Neuronal stem cell (in vitro differentiated cells): ENCODE measurements at regions not wholly inside any gene's neighbourhood (a gene's known extent, or its start where the extent isn't known, plus 50 kb on each side); places are given as distances from the start of the nearest gene placed in this dataset.

ENCODE experiments used
- DNase-seq: peaks from one replicate; pipeline ENCODE4 v3.0.0-alpha.2; 2013; ENCODE audit warnings: low spot score
- H2AFZ ChIP-seq: one replicate; pipeline ENCODE4 v1.6.1; 2013; ENCODE audit warnings: mild to moderate bottlenecking, low read length, inconsistent platforms
- H2AK5ac ChIP-seq: 2 replicates; pipeline ENCODE4 v1.6.1; 2013; ENCODE audit warnings: low read depth, mild to moderate bottlenecking, inconsistent platforms, low read length, moderate library complexity, mixed read lengths
- H2BK120ac ChIP-seq: 2 replicates; pipeline ENCODE4 v1.6.1; 2013; ENCODE audit warnings: low read depth, mild to moderate bottlenecking, inconsistent platforms, low read length, moderate library complexity, mixed read lengths
- H2BK12ac ChIP-seq: one replicate; pipeline ENCODE4 v1.6.1; 2013; ENCODE audit warnings: low read length, inconsistent platforms
- H2BK15ac ChIP-seq: 2 replicates; pipeline ENCODE4 v1.6.1; 2013; ENCODE audit warnings: mild to moderate bottlenecking, low read length, inconsistent platforms, mixed read lengths
- H2BK5ac ChIP-seq: one replicate; pipeline ENCODE4 v1.6.1; 2013; ENCODE audit warnings: inconsistent platforms, mild to moderate bottlenecking, low read length, moderate library complexity
- H3K14ac ChIP-seq: one replicate; pipeline ENCODE4 v1.6.1; 2013; ENCODE audit warnings: low read length, inconsistent platforms
- H3K18ac ChIP-seq: 2 replicates; pipeline ENCODE4 v1.6.1; 2013; ENCODE audit warnings: low read length, inconsistent platforms
- H3K23ac ChIP-seq: 2 replicates; pipeline ENCODE4 v1.6.1; 2013; ENCODE audit warnings: low read depth, mild to moderate bottlenecking, mixed read lengths, low read length, inconsistent platforms; ENCODE audit not compliant: poor library complexity
- H3K27ac ChIP-seq: replicated peaks from 3 replicates; pipeline ENCODE4 v1.5.1; 2013; ENCODE audit warnings: low read length, inconsistent platforms
- H3K27me3 ChIP-seq, 3 experiments: 2 replicates each; pipeline ENCODE4 v1.6.1; 2013; ENCODE audit warnings: low read length in 3 of 3, mild to moderate bottlenecking in 2 of 3, inconsistent platforms in 1 of 3, low read depth in 1 of 3, mixed read lengths in 1 of 3, moderate library complexity in 1 of 3; ENCODE audit not compliant: control insufficient read depth in 3 of 3, insufficient read depth in 3 of 3
- H3K36me3 ChIP-seq, 2 donors: replicated peaks in 1 of 2; 2 replicates each; pipeline ENCODE4 v1.6.1; 2013; ENCODE audit warnings: low read length in 2 of 2; ENCODE audit not compliant: control insufficient read depth in 2 of 2, insufficient read depth in 2 of 2
- H3K4ac ChIP-seq: 2 replicates; pipeline ENCODE4 v1.6.1; 2013; ENCODE audit warnings: inconsistent platforms, mild to moderate bottlenecking, low read length, moderate library complexity
- H3K4me1 ChIP-seq, 2 donors: 1 replicate in 1 of 2; 2 replicates in 1 of 2; pipeline ENCODE4 v1.6.1; 2013; ENCODE audit warnings: low read length in 2 of 2, low read depth in 1 of 2; ENCODE audit not compliant: control insufficient read depth in 2 of 2, insufficient read depth in 1 of 2
- H3K4me2 ChIP-seq: one replicate; pipeline ENCODE4 v1.6.1; 2013; ENCODE audit warnings: mild to moderate bottlenecking, low read length, inconsistent platforms; ENCODE audit not compliant: insufficient read depth, poor library complexity, severe bottlenecking
- H3K4me3 ChIP-seq, 2 donors: 2 replicates each; pipeline ENCODE4 v1.5.1; 2013; ENCODE audit warnings: low read length in 2 of 2, mild to moderate bottlenecking in 2 of 2, inconsistent platforms in 1 of 2, moderate library complexity in 1 of 2
- H3K79me1 ChIP-seq: one replicate; pipeline ENCODE4 v1.6.1; 2013; ENCODE audit warnings: low read depth, mild to moderate bottlenecking, inconsistent platforms, low read length, moderate library complexity
- H3K9ac ChIP-seq: one replicate; pipeline ENCODE4 v1.6.1; 2013; ENCODE audit warnings: mild to moderate bottlenecking, low read depth, low read length, inconsistent platforms; ENCODE audit not compliant: poor library complexity
- H3K9me3 ChIP-seq, 2 donors: replicated peaks in 1 of 2; 2 replicates each; pipeline versions ENCODE3 to v1.6.1; 2013; ENCODE audit warnings: low read length in 2 of 2, mild to moderate bottlenecking in 2 of 2, inconsistent platforms in 1 of 2, low read depth in 1 of 2, mixed read lengths in 1 of 2, moderate library complexity in 1 of 2; ENCODE audit not compliant: control insufficient read depth in 2 of 2, insufficient read depth in 1 of 2
- H4K8ac ChIP-seq: one replicate; pipeline ENCODE4 v1.6.1; 2013; ENCODE audit warnings: low read depth, mild to moderate bottlenecking, inconsistent platforms, low read length, moderate library complexity
- H4K91ac ChIP-seq: one replicate; pipeline ENCODE4 v1.6.1; 2013; ENCODE audit warnings: low read length, low read depth, mild to moderate bottlenecking, inconsistent platforms; ENCODE audit not compliant: poor library complexity
- WGBS, 2 donors: extraction: QIAGEN DNeasy Blood & Tissue Kit; methylation state at CpG; one replicate each; pipeline ENCODE4 v1.1.7; 2013; ENCODE audit warnings: missing lambda C conversion rate in 2 of 2, mixed read lengths in 1 of 2; ENCODE audit not compliant: insufficient read length in 2 of 2, insufficient replicate concordance in 1 of 2; ENCODE audit errors: extremely low coverage in 2 of 2; 5-methylcytosine and 5-hydroxymethylcytosine counted together

DNA sequence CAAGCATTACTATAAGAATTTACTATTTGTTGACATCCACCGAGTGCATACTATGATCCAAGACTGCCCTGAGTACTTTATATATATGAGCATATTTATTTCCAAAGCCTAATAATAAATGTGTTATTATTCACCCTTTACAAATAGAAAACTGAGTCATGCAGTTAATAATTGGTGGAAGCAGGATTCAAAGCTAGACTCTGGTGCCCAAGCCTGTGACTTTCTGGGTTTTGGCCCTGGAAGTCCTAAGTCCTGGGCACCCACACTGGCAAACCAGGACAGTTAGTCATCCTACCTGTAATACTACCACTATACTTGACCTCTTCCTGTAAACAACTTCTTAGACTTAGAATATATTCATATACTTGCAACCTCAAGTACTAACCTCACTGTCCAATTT is 257.4 kb upstream of the IRX5 start:
- Histone ChIP-seq H4K8ac (no peak overlapping the region), H2BK5ac (no peak overlapping the region), H3K36me3 (no peaks in the 10 kb centered on the region), H3K9me3 (peaks cover 4% of the 10 kb centered on the region in 2 donors), H3K4ac (no peak overlapping the region), H3K4me1 (no peaks in the 10 kb centered on the region), H3K14ac (no peak overlapping the region), H3K27me3 (peaks cover 0 to 2% (median 0%) of the 10 kb centered on the region in 3 experiments), H3K18ac (no peak overlapping the region), H3K4me3 (no peak overlapping the region), H3K23ac (no peak overlapping the region), H2AK5ac (no peak overlapping the region), H3K27ac (no peak overlapping the region), H2BK15ac (no peak overlapping the region), H3K9ac (no peak overlapping the region), H4K91ac (no peak overlapping the region), H3K79me1 (no peaks in the 10 kb centered on the region), H3K4me2 (no peak overlapping the region), H2BK12ac (no peak overlapping the region), H2AFZ (no peak overlapping the region), H2BK120ac (no peak overlapping the region)
- no peak for DNase-seq
- WGBS, 2 donors, result no CpG with 5 or more reads among the region's 1 CpG

DNA sequence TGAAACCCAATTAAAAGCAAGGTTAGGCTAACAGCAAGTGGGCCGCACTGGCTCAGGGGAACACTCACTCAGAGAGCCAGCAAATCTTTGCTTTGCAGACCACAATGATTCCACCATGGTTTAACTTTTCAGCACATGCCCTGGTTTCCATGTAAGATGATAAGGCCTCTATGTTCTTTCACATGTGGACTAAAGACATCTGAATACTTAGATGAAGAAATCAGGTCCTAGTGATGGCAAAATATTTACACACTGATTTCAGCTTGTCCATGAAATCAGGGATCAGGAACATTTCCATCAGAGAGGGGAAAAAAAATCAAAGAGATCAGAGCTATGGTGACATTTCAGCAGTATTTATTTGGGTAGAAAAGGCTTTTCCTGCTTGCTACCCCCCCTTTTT is 258.2 kb upstream of the IRX5 start:
- Histone ChIP-seq H4K8ac (no peak overlapping the region), H3K36me3 (no peaks in the 10 kb centered on the region), H3K23ac (no peak overlapping the region), H3K18ac (no peak overlapping the region), H3K4me2 (no peak overlapping the region), H3K79me1 (no peaks in the 10 kb centered on the region), H3K14ac (no peak overlapping the region), H4K91ac (no peak overlapping the region), H3K4me3 (no peak overlapping the region), H3K27ac (no peak overlapping the region), H2BK12ac (no peak overlapping the region), H2AK5ac (no peak overlapping the region), H2BK5ac (no peak overlapping the region), H3K27me3 (no peaks in the 10 kb centered on the region), H2BK15ac (no peak overlapping the region), H3K9ac (no peak overlapping the region), H2AFZ (no peak overlapping the region), H3K4ac (no peak overlapping the region), H3K4me1 (no peaks in the 10 kb centered on the region), H2BK120ac (no peak overlapping the region), H3K9me3 (peaks cover 4% of the 10 kb centered on the region in 2 donors)
- WGBS, 2 donors, result no CpG with 5 or more reads among the region's 1 CpG
- DNase-seq, result no peak

- Histone ChIP-seq H3K27me3 (no peaks in the 10 kb centered on the region), H3K14ac (no peak overlapping the region), H2BK5ac (no peak overlapping the region), H4K91ac (no peak overlapping the region), H2AFZ (no peak overlapping the region), H3K4me2 (no peak overlapping the region), H3K36me3 (no peaks in the 10 kb centered on the region), H3K9me3 (peaks cover 0 to 2% of the 10 kb centered on the region in 2 donors), H2AK5ac (no peak overlapping the region), H3K9ac (no peak overlapping the region), H3K4me3 (no peak overlapping the region), H2BK15ac (no peak overlapping the region), H3K4ac (no peak overlapping the region), H3K23ac (no peak overlapping the region), H3K4me1 (peaks cover 17 to 19% of the 10 kb centered on the region in 2 donors), H3K79me1 (no peaks in the 10 kb centered on the region), H4K8ac (no peak overlapping the region), H2BK120ac (no peak overlapping the region), H3K27ac (no peak overlapping the region), H2BK12ac (no peak overlapping the region), H3K18ac (no peak overlapping the region)
- no CpG with 5 or more reads among the region's 2 CpGs for WGBS, 2 donors
- DNase-seq, result no peak
These were observed 273.0 kb upstream of the IRX5 start for GRCh38 chr16:54657709-54658102.

- DNase-seq, result no peak
These were observed 273.5 kb upstream of the IRX5 start for GRCh38 chr16:54657058-54657708.

More at GRCh38 chr16:54657058-54657708, 273.5 kb upstream of the IRX5 start:
- Histone ChIP-seq H2BK120ac (no peak overlapping the region), H3K36me3 (no peaks in the 10 kb centered on the region), H4K8ac (no peak overlapping the region), H3K4me1 (peaks cover 17 to 19% of the 10 kb centered on the region in 2 donors), H2AFZ (peak overlapping the region; percentile 31), H3K4me3 (no peak overlapping the region), H3K79me1 (no peaks in the 10 kb centered on the region), H3K18ac (no peak overlapping the region), H3K9ac (no peak overlapping the region), H3K4ac (no peak overlapping the region), H3K23ac (no peak overlapping the region), H3K27me3 (no peaks in the 10 kb centered on the region), H3K27ac (no peak overlapping the region), H2BK12ac (no peak overlapping the region), H3K4me2 (no peak overlapping the region), H2AK5ac (no peak overlapping the region), H4K91ac (no peak overlapping the region), H2BK15ac (no peak overlapping the region), H3K14ac (no peak overlapping the region), H3K9me3 (peaks cover 0 to 2% of the 10 kb centered on the region in 2 donors), H2BK5ac (no peak overlapping the region)
- 100% methylated on average over 1 of the region's 5 CpGs; no CpG with 5 or more reads in 1 of the 2 donors for WGBS, 2 donors
